Progenitor cell of endocrine pancreas (in vitro differentiated cells): ENCODE measurements at regions not wholly inside any gene's neighbourhood (a gene's known extent, or its start where the extent isn't known, plus 50 kb on each side); places are given as distances from the start of the nearest gene placed in this dataset.

ENCODE experiments used
- DNase-seq: peaks from one replicate; pipeline ENCODE4 v3.0.0; 2021; ENCODE audit warnings: low spot score; ENCODE audit not compliant: unreplicated experiment
- H3K27ac Mint-ChIP-seq: 2 replicates; pipeline ENCODE4 v1.8.0; 2021; ENCODE audit warnings: mild to moderate bottlenecking, moderate library complexity, mixed read lengths
- H3K27me3 Mint-ChIP-seq: 2 replicates; pipeline ENCODE4 v1.8.0; 2021; ENCODE audit warnings: mixed read lengths
- H3K36me3 Mint-ChIP-seq: 2 replicates; pipeline ENCODE4 v1.8.0; 2022; ENCODE audit warnings: mixed read lengths; ENCODE audit not compliant: insufficient read depth
- H3K4me1 Mint-ChIP-seq: 2 replicates; pipeline ENCODE4 v1.8.0; 2021; ENCODE audit warnings: low read depth, mixed read lengths
- H3K4me3 Mint-ChIP-seq: 2 replicates; pipeline ENCODE4 v1.8.0; 2021; ENCODE audit warnings: low read depth, mild to moderate bottlenecking, moderate library complexity, mixed read lengths
- H3K9me3 Mint-ChIP-seq: 2 replicates; pipeline ENCODE4 v1.8.0; 2021; ENCODE audit warnings: low read depth, mixed read lengths
- TF ChIP-seq, protein P1 (sequence below): fragments of 200-600 bp; sonication (generic); IDR thresholded peaks from one replicate; pipeline ENCODE4 v1.5.0; 2021; ENCODE audit warnings: antibody characterized with exemption, mild to moderate bottlenecking; ENCODE audit not compliant: unreplicated experiment

DNA sequence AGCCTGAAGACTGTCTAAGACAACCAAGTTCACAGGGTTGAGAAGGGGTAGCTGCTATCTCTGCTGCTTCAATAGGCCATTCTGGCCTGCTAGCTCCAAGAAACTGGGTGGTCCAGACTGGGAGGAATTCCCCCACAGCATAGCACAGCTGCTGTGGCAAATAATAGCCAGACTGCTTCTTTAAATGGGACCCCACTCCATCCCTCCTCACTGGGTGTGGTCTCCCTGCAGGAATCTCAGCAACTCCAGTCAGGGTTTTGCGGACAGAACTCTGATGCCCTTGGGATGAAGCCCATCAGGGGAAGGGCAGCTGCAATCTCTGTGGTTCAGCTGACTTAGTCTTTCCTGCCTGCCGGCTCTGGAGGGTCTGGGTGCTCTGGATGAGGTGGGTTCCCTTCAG lies 1018.6 kb upstream of the DIAPH2 start:
- TF ChIP-seq, protein P1, sequence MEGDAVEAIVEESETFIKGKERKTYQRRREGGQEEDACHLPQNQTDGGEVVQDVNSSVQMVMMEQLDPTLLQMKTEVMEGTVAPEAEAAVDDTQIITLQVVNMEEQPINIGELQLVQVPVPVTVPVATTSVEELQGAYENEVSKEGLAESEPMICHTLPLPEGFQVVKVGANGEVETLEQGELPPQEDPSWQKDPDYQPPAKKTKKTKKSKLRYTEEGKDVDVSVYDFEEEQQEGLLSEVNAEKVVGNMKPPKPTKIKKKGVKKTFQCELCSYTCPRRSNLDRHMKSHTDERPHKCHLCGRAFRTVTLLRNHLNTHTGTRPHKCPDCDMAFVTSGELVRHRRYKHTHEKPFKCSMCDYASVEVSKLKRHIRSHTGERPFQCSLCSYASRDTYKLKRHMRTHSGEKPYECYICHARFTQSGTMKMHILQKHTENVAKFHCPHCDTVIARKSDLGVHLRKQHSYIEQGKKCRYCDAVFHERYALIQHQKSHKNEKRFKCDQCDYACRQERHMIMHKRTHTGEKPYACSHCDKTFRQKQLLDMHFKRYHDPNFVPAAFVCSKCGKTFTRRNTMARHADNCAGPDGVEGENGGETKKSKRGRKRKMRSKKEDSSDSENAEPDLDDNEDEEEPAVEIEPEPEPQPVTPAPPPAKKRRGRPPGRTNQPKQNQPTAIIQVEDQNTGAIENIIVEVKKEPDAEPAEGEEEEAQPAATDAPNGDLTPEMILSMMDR = no peak
- Mint-ChIP-seq H3K27me3 (no peaks in the 10 kb centered on the region), H3K9me3 (peaks cover 10% of the 10 kb centered on the region), H3K4me3 (no peak overlapping the region), H3K27ac (no peak overlapping the region), H3K4me1 (no peaks in the 10 kb centered on the region), H3K36me3 (no peaks in the 10 kb centered on the region)
- no peak for DNase-seq

DNA sequence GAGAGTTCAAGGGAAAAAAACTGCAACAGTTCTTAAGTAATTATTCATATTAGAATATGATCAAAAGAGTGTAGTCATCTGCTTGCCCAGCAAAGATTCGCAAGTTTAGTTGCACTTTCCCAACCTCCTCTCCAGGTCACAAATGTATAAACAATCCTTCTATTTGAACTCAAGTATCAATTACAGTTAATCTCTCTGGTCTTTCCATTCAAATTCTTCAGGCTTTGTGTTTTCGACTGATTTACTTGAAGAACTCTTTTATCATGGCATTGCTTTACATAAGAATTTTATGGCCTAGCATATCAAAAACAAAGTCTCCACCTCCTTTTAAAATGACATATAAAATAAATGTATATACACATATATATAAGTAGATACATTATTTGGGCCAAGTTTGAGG lies 1009.6 kb upstream of the DIAPH2 start:
- H3K27ac Mint-ChIP-seq = no peak overlapping the region
- H3K4me1 Mint-ChIP-seq = no peaks in the 10 kb centered on the region
- H3K36me3 Mint-ChIP-seq = no peaks in the 10 kb centered on the region
- H3K4me3 Mint-ChIP-seq = no peak overlapping the region
- TF ChIP-seq, protein P1 = no peak
- no peaks in the 10 kb centered on the region for H3K9me3 Mint-ChIP-seq
- H3K27me3 Mint-ChIP-seq = no peaks in the 10 kb centered on the region
- DNase-seq = no peak

DNA sequence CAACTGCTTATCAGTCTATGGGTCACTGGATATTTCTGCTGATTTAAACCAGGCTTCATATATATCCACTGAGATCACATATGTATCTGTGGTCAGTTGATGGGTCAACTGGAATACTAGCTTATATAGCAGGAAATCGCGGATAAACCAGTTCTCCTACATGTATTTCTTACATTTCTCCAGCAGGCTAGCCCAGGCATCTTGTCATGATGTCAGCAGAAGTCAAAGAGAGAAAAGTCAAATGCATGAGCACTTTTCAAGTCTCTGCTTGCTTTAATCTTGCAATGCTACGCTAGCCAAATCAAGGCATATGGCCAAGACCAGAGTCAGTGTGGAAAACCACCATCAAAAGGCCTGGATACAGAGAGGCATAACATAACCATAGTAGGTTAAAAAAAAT lies 1008.8 kb upstream of the DIAPH2 start:
- Mint-ChIP-seq H3K27me3 (no peaks in the 10 kb centered on the region), H3K4me1 (no peaks in the 10 kb centered on the region), H3K27ac (no peak overlapping the region), H3K9me3 (no peaks in the 10 kb centered on the region), H3K36me3 (no peaks in the 10 kb centered on the region), H3K4me3 (no peak overlapping the region)
- no peak for DNase-seq
- TF ChIP-seq, protein P1 = no peak

DNA sequence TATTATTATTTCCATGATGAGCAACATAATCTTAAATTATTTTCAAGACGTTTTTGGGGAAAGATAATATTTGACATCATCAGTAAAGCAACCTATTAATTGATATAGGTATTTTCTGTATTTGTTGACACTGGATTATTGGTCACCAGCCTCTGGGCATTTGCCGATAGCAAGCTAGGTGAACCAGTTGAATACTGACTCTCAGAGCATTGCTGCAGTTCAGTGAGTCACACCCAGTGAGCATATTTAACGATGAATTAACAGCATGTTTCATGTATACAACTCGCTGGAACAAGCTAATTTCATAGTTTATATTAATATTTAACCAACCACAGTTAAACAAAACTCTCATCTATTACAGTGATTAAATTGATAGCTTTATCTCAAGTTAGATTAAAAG lies 1006.0 kb upstream of the DIAPH2 start:
- no peak overlapping the region for H3K27ac Mint-ChIP-seq
- TF ChIP-seq, protein P1 = no peak
- H3K27me3 Mint-ChIP-seq = no peaks in the 10 kb centered on the region
- no peaks in the 10 kb centered on the region for H3K9me3 Mint-ChIP-seq
- H3K36me3 Mint-ChIP-seq = no peaks in the 10 kb centered on the region
- H3K4me3 Mint-ChIP-seq = no peak overlapping the region
- peaks cover 3% of the 10 kb centered on the region for H3K4me1 Mint-ChIP-seq
- no peak for DNase-seq

DNA sequence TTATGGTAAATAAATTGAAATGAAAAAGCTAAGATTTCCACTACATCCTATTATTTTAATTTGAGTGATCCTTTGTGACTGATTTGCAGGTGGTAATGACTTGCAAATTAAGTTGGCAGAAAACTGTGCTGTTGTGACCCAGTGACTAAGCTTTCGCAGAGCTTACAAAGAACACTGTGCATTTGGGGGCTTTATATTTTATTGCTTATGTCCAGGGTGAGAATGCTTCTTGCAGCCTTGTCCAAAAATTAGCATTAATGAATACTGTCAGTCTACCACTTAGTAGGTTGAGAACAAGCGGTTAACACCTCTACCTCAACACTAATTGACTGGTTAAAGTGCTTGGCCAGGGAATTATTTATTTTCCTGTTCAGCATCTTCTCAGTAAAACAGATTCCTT lies 991.3 kb upstream of the DIAPH2 start:
- H3K4me3 Mint-ChIP-seq = no peak overlapping the region
- no peaks in the 10 kb centered on the region for H3K27me3 Mint-ChIP-seq
- no peaks in the 10 kb centered on the region for H3K36me3 Mint-ChIP-seq
- TF ChIP-seq, protein P1 = no peak
- DNase-seq = no peak
- H3K4me1 Mint-ChIP-seq = peaks cover 6% of the 10 kb centered on the region
- no peaks in the 10 kb centered on the region for H3K9me3 Mint-ChIP-seq
- no peak overlapping the region for H3K27ac Mint-ChIP-seq

DNA sequence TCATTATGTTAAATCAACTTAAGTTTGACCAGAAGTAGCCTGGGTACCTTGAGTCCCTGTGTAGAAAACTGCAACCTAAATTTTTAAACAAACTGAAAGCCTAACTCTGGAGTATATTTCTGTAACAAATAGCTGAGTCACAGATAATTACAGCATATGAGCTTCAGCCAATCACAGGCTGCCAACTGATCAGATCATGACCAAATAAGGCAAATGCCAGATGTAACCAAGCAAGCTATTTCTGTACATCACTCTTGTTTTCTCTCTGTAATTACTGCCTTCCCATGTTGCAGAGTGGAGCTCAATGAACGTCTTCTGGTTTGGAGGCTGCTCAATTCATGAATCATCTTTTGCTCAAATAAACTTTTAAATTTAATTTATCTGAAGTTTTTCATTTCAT lies 980.9 kb upstream of the DIAPH2 start:
- H3K4me3 Mint-ChIP-seq = no peak overlapping the region
- no peak for DNase-seq
- no peaks in the 10 kb centered on the region for H3K36me3 Mint-ChIP-seq
- H3K27ac Mint-ChIP-seq = no peak overlapping the region
- H3K9me3 Mint-ChIP-seq = peaks cover 16% of the 10 kb centered on the region
- no peaks in the 10 kb centered on the region for H3K4me1 Mint-ChIP-seq
- TF ChIP-seq, protein P1 = no peak
- no peaks in the 10 kb centered on the region for H3K27me3 Mint-ChIP-seq
